Gastroesophageal sphincter (tissue), 3 donors: ENCODE measurements at regions not wholly inside any gene's neighbourhood (a gene's known extent, or its start where the extent isn't known, plus 50 kb on each side); places are given as distances from the start of the nearest gene placed in this dataset.

ENCODE experiments used
- EP300 ChIP-seq: sonication (generic); formaldehyde crosslinking; IDR thresholded peaks from one replicate; pipeline ENCODE4 v1.6.1; 2017; ENCODE audit warnings: antibody characterized with exemption, mild to moderate bottlenecking
- POLR2A ChIP-seq, 2 donors: fragments of 450-650 bp; IDR thresholded peaks; one replicate each; pipeline ENCODE4 v1.6.1; 2017; ENCODE audit warnings: antibody characterized with exemption in 2 of 2, mild to moderate bottlenecking in 2 of 2, moderate library complexity in 1 of 2
- POLR2AphosphoS5 ChIP-seq: sonication (generic); formaldehyde crosslinking; IDR thresholded peaks from one replicate; pipeline ENCODE4 v1.6.1; 2017; ENCODE audit warnings: antibody characterized with exemption
- TF ChIP-seq, protein P1 (sequence below), 4 experiments: fragments of 200-600 bp in 2 of 4; fragments of 450-650 bp in 2 of 4; sonication (generic) in 1 of 4; IDR thresholded peaks; one replicate each; pipeline ENCODE4 v1.5.1; 2017 to 2019; ENCODE audit warnings: antibody characterized with exemption in 4 of 4, mild to moderate bottlenecking in 2 of 4, moderate library complexity in 2 of 4

DNA sequence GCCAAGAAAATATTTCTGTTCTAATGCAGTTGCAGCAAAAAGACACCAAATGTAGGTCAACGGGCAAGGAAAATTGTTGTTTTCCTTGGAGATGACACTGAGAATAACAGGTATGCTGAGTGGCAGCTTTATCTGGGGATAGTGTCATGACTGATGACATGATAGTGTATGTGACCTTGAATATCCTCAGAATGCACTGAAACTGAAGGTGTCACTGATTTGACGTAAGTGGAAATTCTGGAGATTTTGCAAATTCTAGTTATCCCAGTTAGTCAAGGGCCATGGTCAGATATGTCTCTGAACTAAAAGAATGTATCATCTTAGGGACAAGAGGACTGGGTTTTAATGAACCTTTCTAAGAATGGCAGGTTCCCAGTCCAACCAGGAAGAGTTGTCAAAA, 138.0 kb upstream of the C9orf72 start:
- TF ChIP-seq POLR2A (IDR thresholded peaks at IDR 0.05) = no peak
- no peak for TF ChIP-seq POLR2AphosphoS5
- TF ChIP-seq, protein P1, sequence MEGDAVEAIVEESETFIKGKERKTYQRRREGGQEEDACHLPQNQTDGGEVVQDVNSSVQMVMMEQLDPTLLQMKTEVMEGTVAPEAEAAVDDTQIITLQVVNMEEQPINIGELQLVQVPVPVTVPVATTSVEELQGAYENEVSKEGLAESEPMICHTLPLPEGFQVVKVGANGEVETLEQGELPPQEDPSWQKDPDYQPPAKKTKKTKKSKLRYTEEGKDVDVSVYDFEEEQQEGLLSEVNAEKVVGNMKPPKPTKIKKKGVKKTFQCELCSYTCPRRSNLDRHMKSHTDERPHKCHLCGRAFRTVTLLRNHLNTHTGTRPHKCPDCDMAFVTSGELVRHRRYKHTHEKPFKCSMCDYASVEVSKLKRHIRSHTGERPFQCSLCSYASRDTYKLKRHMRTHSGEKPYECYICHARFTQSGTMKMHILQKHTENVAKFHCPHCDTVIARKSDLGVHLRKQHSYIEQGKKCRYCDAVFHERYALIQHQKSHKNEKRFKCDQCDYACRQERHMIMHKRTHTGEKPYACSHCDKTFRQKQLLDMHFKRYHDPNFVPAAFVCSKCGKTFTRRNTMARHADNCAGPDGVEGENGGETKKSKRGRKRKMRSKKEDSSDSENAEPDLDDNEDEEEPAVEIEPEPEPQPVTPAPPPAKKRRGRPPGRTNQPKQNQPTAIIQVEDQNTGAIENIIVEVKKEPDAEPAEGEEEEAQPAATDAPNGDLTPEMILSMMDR (IDR thresholded peaks at IDR 0.05) = no peak
- no peak for TF ChIP-seq EP300
